ENCODE measurements at regions not wholly inside any gene's neighbourhood (a gene's known extent, or its start where the extent isn't known, plus 50 kb on each side); places are given as distances from the start of the nearest gene placed in this dataset.

DNA sequence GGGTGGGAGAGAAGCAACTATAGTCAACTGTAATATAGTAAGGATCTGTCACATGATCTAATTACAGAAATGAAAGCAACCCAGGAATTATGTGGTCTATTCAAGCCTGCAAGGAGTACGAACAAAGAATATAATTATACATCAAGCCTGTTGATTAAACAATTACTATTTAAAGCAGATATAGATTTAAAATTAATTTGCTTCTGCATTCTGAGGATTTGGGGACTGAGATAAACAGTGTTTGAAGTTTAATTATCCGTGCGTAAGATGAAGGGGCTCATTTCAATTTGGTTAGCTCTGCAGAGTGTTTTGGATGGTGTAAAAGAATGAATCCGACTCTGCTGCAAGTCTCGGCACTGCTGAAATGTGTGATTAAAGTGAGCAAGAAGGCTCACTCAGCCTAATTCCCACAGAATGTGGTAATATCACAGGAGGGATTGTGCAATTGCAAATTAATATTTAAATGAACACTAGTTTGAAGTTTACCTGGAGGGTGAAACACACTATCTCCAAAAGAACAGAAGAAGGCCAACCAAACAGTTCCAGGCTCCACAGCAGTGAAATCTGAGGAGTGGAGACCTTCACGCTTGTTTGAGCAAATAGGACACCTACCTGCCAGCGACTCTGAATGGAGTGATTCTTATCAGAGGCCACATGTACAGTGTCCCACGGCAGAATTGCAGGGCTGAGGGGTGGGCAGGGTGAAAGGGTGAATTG lies 420.6 kb upstream of the SLC30A5 start:
- TF ChIP-seq, protein P1, sequence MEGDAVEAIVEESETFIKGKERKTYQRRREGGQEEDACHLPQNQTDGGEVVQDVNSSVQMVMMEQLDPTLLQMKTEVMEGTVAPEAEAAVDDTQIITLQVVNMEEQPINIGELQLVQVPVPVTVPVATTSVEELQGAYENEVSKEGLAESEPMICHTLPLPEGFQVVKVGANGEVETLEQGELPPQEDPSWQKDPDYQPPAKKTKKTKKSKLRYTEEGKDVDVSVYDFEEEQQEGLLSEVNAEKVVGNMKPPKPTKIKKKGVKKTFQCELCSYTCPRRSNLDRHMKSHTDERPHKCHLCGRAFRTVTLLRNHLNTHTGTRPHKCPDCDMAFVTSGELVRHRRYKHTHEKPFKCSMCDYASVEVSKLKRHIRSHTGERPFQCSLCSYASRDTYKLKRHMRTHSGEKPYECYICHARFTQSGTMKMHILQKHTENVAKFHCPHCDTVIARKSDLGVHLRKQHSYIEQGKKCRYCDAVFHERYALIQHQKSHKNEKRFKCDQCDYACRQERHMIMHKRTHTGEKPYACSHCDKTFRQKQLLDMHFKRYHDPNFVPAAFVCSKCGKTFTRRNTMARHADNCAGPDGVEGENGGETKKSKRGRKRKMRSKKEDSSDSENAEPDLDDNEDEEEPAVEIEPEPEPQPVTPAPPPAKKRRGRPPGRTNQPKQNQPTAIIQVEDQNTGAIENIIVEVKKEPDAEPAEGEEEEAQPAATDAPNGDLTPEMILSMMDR (IDR thresholded peaks at IDR 0.05): no peak
- TF ChIP-seq POLR2A (IDR thresholded peaks at IDR 0.05) (no peak), EP300 (IDR thresholded peaks at IDR 0.05) (no peak)

Data from ovary (tissue), 3 donors.